ENCODE measurements at regions not wholly inside any gene's neighbourhood (a gene's known extent, or its start where the extent isn't known, plus 50 kb on each side); places are given as distances from the start of the nearest gene placed in this dataset.

- WGBS: 84% methylated on average over 11 of the region's 11 CpGs
- TF ChIP-seq POLR2A (IDR thresholded peaks at IDR 0.05; ENCODE audit: low read depth) (no peak), EP300 (IDR thresholded peaks at IDR 0.05) (no peak), POLR2AphosphoS5 (IDR thresholded peaks at IDR 0.05) (no peak)
- TF ChIP-seq, protein P1, sequence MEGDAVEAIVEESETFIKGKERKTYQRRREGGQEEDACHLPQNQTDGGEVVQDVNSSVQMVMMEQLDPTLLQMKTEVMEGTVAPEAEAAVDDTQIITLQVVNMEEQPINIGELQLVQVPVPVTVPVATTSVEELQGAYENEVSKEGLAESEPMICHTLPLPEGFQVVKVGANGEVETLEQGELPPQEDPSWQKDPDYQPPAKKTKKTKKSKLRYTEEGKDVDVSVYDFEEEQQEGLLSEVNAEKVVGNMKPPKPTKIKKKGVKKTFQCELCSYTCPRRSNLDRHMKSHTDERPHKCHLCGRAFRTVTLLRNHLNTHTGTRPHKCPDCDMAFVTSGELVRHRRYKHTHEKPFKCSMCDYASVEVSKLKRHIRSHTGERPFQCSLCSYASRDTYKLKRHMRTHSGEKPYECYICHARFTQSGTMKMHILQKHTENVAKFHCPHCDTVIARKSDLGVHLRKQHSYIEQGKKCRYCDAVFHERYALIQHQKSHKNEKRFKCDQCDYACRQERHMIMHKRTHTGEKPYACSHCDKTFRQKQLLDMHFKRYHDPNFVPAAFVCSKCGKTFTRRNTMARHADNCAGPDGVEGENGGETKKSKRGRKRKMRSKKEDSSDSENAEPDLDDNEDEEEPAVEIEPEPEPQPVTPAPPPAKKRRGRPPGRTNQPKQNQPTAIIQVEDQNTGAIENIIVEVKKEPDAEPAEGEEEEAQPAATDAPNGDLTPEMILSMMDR (IDR thresholded peaks at IDR 0.05): no peak
Observed at GRCh38 chr6:37580176-37580955, 80.7 kb upstream of the CCDC167 start.

GRCh38 chr6:37579444-37580067, 79.9 kb upstream of the CCDC167 start:
- 68% methylated on average over 7 of the region's 7 CpGs for WGBS

More at GRCh38 chr6:37580176-37580955, 80.7 kb upstream of the CCDC167 start:
- peaks cover 0 to 31% (median 2%) of the 10 kb centered on the region in 4 donors for H3K27me3 ChIP-seq
- no peaks in the 10 kb centered on the region for H3K4me1 ChIP-seq
- no peak overlapping the region for H3K4me3 ChIP-seq
- intact Hi-C loops (cut with DNase I): no loop called here
- no peak overlapping the region for H3K27ac ChIP-seq (replicated peaks in 1 of 4)
- no peaks in the 10 kb centered on the region for H3K36me3 ChIP-seq
- DNase-seq (ENCODE audit: extremely low spot score): no peak
- no peaks in the 10 kb centered on the region for H3K9me3 ChIP-seq

GRCh38 chr6:37578104-37578503, 78.4 kb upstream of the CCDC167 start:
- WGBS: 90% methylated on average over 12 of the region's 12 CpGs
- no peak overlapping the region for H3K27ac ChIP-seq (replicated peaks in 1 of 4)

More at GRCh38 chr6:37579444-37580067, 79.9 kb upstream of the CCDC167 start:
- H3K27ac ChIP-seq (replicated peaks in 1 of 4): no peak overlapping the region
- TF ChIP-seq EP300 (IDR thresholded peaks at IDR 0.05) (no peak), POLR2AphosphoS5 (IDR thresholded peaks at IDR 0.05) (no peak), POLR2A (IDR thresholded peaks at IDR 0.05; ENCODE audit: low read depth) (no peak)
- TF ChIP-seq, protein P1 (IDR thresholded peaks at IDR 0.05): no peak
- no peaks in the 10 kb centered on the region for H3K4me1 ChIP-seq
- intact Hi-C loops (cut with DNase I): no loop called here
- H3K36me3 ChIP-seq: no peaks in the 10 kb centered on the region
- DNase-seq (ENCODE audit: extremely low spot score): no peak
- no peaks in the 10 kb centered on the region for H3K9me3 ChIP-seq
- H3K27me3 ChIP-seq: peaks cover 0 to 23% (median 0%) of the 10 kb centered on the region in 4 donors
- H3K4me3 ChIP-seq: no peak overlapping the region

GRCh38 chr6:37576336-37576737, 76.6 kb upstream of the CCDC167 start:
- H3K27ac ChIP-seq (replicated peaks in 1 of 4): no peak overlapping the region
- peaks cover 0 to 16% (median 0%) of the 10 kb centered on the region in 4 donors for H3K27me3 ChIP-seq
- DNase-seq (ENCODE audit: extremely low spot score): no peak
- H3K36me3 ChIP-seq: no peaks in the 10 kb centered on the region
- no peak overlapping the region for H3K4me3 ChIP-seq
- intact Hi-C loops (cut with DNase I): no loop called here
- no peak for TF ChIP-seq POLR2A (IDR thresholded peaks at IDR 0.05; ENCODE audit: low read depth)
- no peaks in the 10 kb centered on the region for H3K9me3 ChIP-seq
- no peaks in the 10 kb centered on the region for H3K4me1 ChIP-seq
- 77% methylated on average over 7 of the region's 7 CpGs for WGBS

More at GRCh38 chr6:37578104-37578503, 78.4 kb upstream of the CCDC167 start:
- Histone ChIP-seq H3K36me3 (no peaks in the 10 kb centered on the region), H3K27me3 (peaks cover 0 to 8% (median 0%) of the 10 kb centered on the region in 4 donors), H3K4me1 (no peaks in the 10 kb centered on the region), H3K4me3 (no peak overlapping the region), H3K9me3 (no peaks in the 10 kb centered on the region)
- no peak for TF ChIP-seq POLR2A (IDR thresholded peaks at IDR 0.05; ENCODE audit: low read depth)
- no peak for TF ChIP-seq POLR2AphosphoS5 (IDR thresholded peaks at IDR 0.05)
- no peak for TF ChIP-seq EP300 (IDR thresholded peaks at IDR 0.05)
- TF ChIP-seq, protein P1 (IDR thresholded peaks at IDR 0.05): no peak
- no peak for DNase-seq (ENCODE audit: extremely low spot score)
- intact Hi-C loops (cut with DNase I): no loop called here

DNA sequence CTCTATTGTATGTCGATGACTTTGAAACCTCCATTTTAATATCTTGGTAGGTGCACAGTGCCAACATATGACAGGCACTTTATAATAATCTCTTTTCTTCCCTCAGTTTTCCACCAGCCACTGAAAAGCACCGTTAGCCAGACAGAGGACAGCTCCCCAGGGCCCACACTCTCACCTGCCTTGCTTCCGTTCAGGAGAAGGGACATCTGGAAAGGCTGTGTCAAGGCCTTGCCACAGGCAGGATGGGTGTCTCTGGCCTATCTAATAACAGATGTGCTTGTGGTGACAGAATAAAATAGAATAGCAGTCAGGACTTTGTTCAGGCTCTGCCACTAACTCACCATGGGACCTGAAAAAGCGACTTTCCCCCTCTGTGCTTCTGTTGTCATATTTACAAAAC, 75.5 kb upstream of the CCDC167 start:
- H3K36me3 ChIP-seq: no peaks in the 10 kb centered on the region
- no peak overlapping the region for H3K4me3 ChIP-seq
- no peaks in the 10 kb centered on the region for H3K9me3 ChIP-seq
- no peak for DNase-seq (ENCODE audit: extremely low spot score)
- TF ChIP-seq POLR2AphosphoS5 (IDR thresholded peaks at IDR 0.05) (no peak), POLR2A (IDR thresholded peaks at IDR 0.05; ENCODE audit: low read depth) (no peak), EP300 (IDR thresholded peaks at IDR 0.05) (no peak)
- TF ChIP-seq, protein P1 (IDR thresholded peaks at IDR 0.05): no peak
- H3K27ac ChIP-seq (replicated peaks in 1 of 4): no peak overlapping the region
- WGBS: 77% methylated on average over 4 of the region's 4 CpGs
- intact Hi-C loops (cut with DNase I): no loop called here
- H3K27me3 ChIP-seq: peaks cover 0 to 27% (median 0%) of the 10 kb centered on the region in 4 donors
- H3K4me1 ChIP-seq: no peaks in the 10 kb centered on the region
